ENCODE measurements at regions not wholly inside any gene's neighbourhood (a gene's known extent, or its start where the extent isn't known, plus 50 kb on each side); places are given as distances from the start of the nearest gene placed in this dataset.

GRCh38 chr18:10245846-10246175, 208.6 kb upstream of the APCDD1 start:
- TF ChIP-seq CTCF (IDR thresholded peaks at IDR 0.05) = no peak
- no peak for DNase-seq
- H3K36me3 Mint-ChIP-seq (ENCODE audit: low read depth) = no peaks in the 10 kb centered on the region
- Histone ChIP-seq H3K4me1 (ENCODE audit: insufficient read depth, low read length) (no peaks in the 10 kb centered on the region), H3K36me3 (ENCODE audit: insufficient read depth, low read length) (no peaks in the 10 kb centered on the region), H3K27ac (ENCODE audit: low read depth in 1 of 2, low read length in 2 of 2) (no peak overlapping the region), H3K9me3 (ENCODE audit: control insufficient read depth in 1 of 2, insufficient read depth in 1 of 2, low read length in 2 of 2) (peaks cover 0 to 11% of the 10 kb centered on the region in 2 experiments), H3K27me3 (ENCODE audit: control insufficient read depth in 1 of 2, insufficient read depth in 2 of 2, low read length in 2 of 2) (no peaks in the 10 kb centered on the region), H3K4me3 (ENCODE audit: low read length) (no peak overlapping the region)
- ChIA-PET POLR2A (no interaction called here), CTCF (no interaction called here)
- H3K27ac Mint-ChIP-seq = no peak overlapping the region
- H3K4me3 Mint-ChIP-seq = no peak overlapping the region
- no peaks in the 10 kb centered on the region for H3K4me1 Mint-ChIP-seq (ENCODE audit: low read depth)
- H3K27me3 Mint-ChIP-seq = no peaks in the 10 kb centered on the region
- no peaks in the 10 kb centered on the region for H3K9me3 Mint-ChIP-seq
- intact Hi-C loops (cut with DNase I, micrococcal nuclease) = loop anchor here in 1 of 2 experiments (10.0 kb wide), 1 partner anchor 61 kb away; no protein-coding TSS in a partner anchor
- ATAC-seq (ENCODE audit: poor library complexity) = no peak

GRCh38 chr18:10247021-10247741, 207.3 kb upstream of the APCDD1 start:
- no peaks in the 10 kb centered on the region for H3K36me3 ChIP-seq (ENCODE audit: insufficient read depth, low read length)
- POLR2A ChIA-PET = no interaction called here
- Mint-ChIP-seq H3K9me3 (no peaks in the 10 kb centered on the region), H3K4me3 (no peak overlapping the region), H3K36me3 (ENCODE audit: low read depth) (no peaks in the 10 kb centered on the region), H3K27me3 (no peaks in the 10 kb centered on the region), H3K27ac (no peak overlapping the region), H3K4me1 (ENCODE audit: low read depth) (no peaks in the 10 kb centered on the region)
- peaks cover 0 to 11% of the 10 kb centered on the region in 2 experiments for H3K9me3 ChIP-seq (ENCODE audit: control insufficient read depth in 1 of 2, insufficient read depth in 1 of 2, low read length in 2 of 2)
- H3K27me3 ChIP-seq (ENCODE audit: control insufficient read depth in 1 of 2, insufficient read depth in 2 of 2, low read length in 2 of 2) = no peaks in the 10 kb centered on the region
- H3K27ac ChIP-seq (ENCODE audit: low read depth in 1 of 2, low read length in 2 of 2) = no peak overlapping the region
- intact Hi-C loops (cut with DNase I, micrococcal nuclease) = loop anchor here in 1 of 2 experiments (10.0 kb wide), 1 partner anchor 62 kb away; no protein-coding TSS in a partner anchor
- CTCF ChIA-PET = no interaction called here
- TF ChIP-seq CTCF (IDR thresholded peaks at IDR 0.05) = no peak
- ATAC-seq (ENCODE audit: poor library complexity) (no peak), DNase-seq (no peak)
- no peak overlapping the region for H3K4me3 ChIP-seq (ENCODE audit: low read length)
- H3K4me1 ChIP-seq (ENCODE audit: insufficient read depth, low read length) = no peaks in the 10 kb centered on the region

GRCh38 chr18:10247742-10248082, 206.7 kb upstream of the APCDD1 start:
- no peaks in the 10 kb centered on the region for H3K4me1 ChIP-seq (ENCODE audit: insufficient read depth, low read length)
- no peak for TF ChIP-seq CTCF (IDR thresholded peaks at IDR 0.05)
- ATAC-seq (ENCODE audit: poor library complexity) (no peak), DNase-seq (no peak)
- Mint-ChIP-seq H3K36me3 (ENCODE audit: low read depth) (no peaks in the 10 kb centered on the region), H3K27me3 (no peaks in the 10 kb centered on the region), H3K27ac (no peak overlapping the region), H3K4me1 (ENCODE audit: low read depth) (no peaks in the 10 kb centered on the region), H3K4me3 (no peak overlapping the region), H3K9me3 (no peaks in the 10 kb centered on the region)
- CTCF ChIA-PET = no interaction called here
- POLR2A ChIA-PET = no interaction called here
- H3K4me3 ChIP-seq (ENCODE audit: low read length) = no peak overlapping the region
- intact Hi-C loops (cut with DNase I, micrococcal nuclease) = loop anchor here in 1 of 2 experiments (10.0 kb wide), 1 partner anchor 63 kb away; no protein-coding TSS in a partner anchor
- no peak overlapping the region for H3K27ac ChIP-seq (ENCODE audit: low read depth in 1 of 2, low read length in 2 of 2)
- H3K9me3 ChIP-seq (ENCODE audit: control insufficient read depth in 1 of 2, insufficient read depth in 1 of 2, low read length in 2 of 2) = peaks cover 0 to 11% of the 10 kb centered on the region in 2 experiments
- H3K27me3 ChIP-seq (ENCODE audit: control insufficient read depth in 1 of 2, insufficient read depth in 2 of 2, low read length in 2 of 2) = no peaks in the 10 kb centered on the region
- H3K36me3 ChIP-seq (ENCODE audit: insufficient read depth, low read length) = no peaks in the 10 kb centered on the region
